Vagina (tissue), 2 donors: ENCODE measurements at regions not wholly inside any gene's neighbourhood (a gene's known extent, or its start where the extent isn't known, plus 50 kb on each side); places are given as distances from the start of the nearest gene placed in this dataset.

Experiments
- DNase-seq, 2 donors: peaks; one replicate each; pipeline ENCODE4 v3.0.0-alpha.2; 2017; ENCODE audit errors: extremely low spot score in 2 of 2
- H3K27ac ChIP-seq: fragments of 200-600 bp; sonication (generic); one replicate; pipeline ENCODE4 v1.5.1; 2019
- H3K27me3 ChIP-seq: fragments of 200-600 bp; sonication (generic); one replicate; pipeline ENCODE4 v1.5.1; 2019
- H3K36me3 ChIP-seq, 2 donors: fragments of 200-600 bp; sonication (generic); one replicate each; pipeline ENCODE4 v1.5.1; 2017 to 2019
- H3K4me1 ChIP-seq: fragments of 200-600 bp; sonication (generic); one replicate; pipeline ENCODE4 v1.5.1; 2019
- H3K4me3 ChIP-seq, 2 donors: fragments of 200-600 bp; sonication (generic); 1 replicate in 1 of 2; 2 replicates in 1 of 2; pipeline ENCODE4 v1.5.1; 2016 to 2019
- H3K9me3 ChIP-seq: fragments of 200-600 bp; sonication (generic); one replicate; pipeline ENCODE4 v1.5.1; 2019
- POLR2A ChIP-seq, 2 donors: fragments of 450-650 bp; IDR thresholded peaks; one replicate each; pipeline ENCODE4 v1.6.1; 2017; ENCODE audit warnings: antibody characterized with exemption in 2 of 2, mild to moderate bottlenecking in 2 of 2, moderate library complexity in 2 of 2
- POLR2AphosphoS5 ChIP-seq, 2 donors: sonication (generic); formaldehyde crosslinking; IDR thresholded peaks; one replicate each; pipeline ENCODE4 v1.9.0; 2017; ENCODE audit warnings: antibody characterized with exemption in 2 of 2, mild to moderate bottlenecking in 2 of 2, low read depth in 1 of 2; ENCODE audit not compliant: insufficient read depth in 1 of 2
- intact Hi-C: fragments of 100-400 bp; cut with DNase I; formaldehyde crosslinking; loops from one replicate; pipeline ENCODE4 v1.15.1; 2023
- TF ChIP-seq, protein P1 (sequence below), 3 experiments: fragments of 450-650 bp in 2 of 3; fragments of 200-600 bp in 1 of 3; sonication (generic) in 1 of 3; IDR thresholded peaks; one replicate each; pipeline ENCODE4 v1.5.1; 2017 to 2019; ENCODE audit warnings: antibody characterized with exemption in 3 of 3, mild to moderate bottlenecking in 2 of 3, moderate library complexity in 2 of 3

DNA sequence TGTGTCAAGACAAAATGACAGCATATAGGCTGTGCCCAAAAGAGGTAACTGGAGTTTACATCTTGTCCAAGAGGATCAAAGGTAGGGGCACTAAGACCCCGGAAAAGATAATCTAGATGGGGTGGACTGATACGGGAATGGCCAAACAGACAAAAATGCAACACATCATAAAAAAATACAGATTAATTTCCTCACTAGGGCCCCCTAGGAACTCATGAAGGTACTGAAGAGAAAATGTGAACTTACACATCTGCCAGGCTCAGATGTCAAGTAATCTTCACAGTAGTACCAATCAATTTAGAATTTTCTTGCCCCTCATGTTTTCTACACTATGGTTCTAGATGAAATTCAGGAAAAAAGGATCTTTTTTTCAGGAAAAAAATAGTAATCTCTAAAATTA, 115.6 kb upstream of the REG3A start:
- no peak for DNase-seq
- Histone ChIP-seq H3K27me3 (no peaks in the 10 kb centered on the region), H3K9me3 (no peaks in the 10 kb centered on the region), H3K27ac (no peak overlapping the region), H3K4me3 (no peak overlapping the region), H3K36me3 (no peaks in the 10 kb centered on the region), H3K4me1 (no peaks in the 10 kb centered on the region)
- TF ChIP-seq POLR2A (IDR thresholded peaks at IDR 0.05) (no peak), POLR2AphosphoS5 (IDR thresholded peaks at IDR 0.05; ENCODE audit: insufficient read depth in 1 of 2, low read depth in 1 of 2) (no peak)
- TF ChIP-seq, protein P1, sequence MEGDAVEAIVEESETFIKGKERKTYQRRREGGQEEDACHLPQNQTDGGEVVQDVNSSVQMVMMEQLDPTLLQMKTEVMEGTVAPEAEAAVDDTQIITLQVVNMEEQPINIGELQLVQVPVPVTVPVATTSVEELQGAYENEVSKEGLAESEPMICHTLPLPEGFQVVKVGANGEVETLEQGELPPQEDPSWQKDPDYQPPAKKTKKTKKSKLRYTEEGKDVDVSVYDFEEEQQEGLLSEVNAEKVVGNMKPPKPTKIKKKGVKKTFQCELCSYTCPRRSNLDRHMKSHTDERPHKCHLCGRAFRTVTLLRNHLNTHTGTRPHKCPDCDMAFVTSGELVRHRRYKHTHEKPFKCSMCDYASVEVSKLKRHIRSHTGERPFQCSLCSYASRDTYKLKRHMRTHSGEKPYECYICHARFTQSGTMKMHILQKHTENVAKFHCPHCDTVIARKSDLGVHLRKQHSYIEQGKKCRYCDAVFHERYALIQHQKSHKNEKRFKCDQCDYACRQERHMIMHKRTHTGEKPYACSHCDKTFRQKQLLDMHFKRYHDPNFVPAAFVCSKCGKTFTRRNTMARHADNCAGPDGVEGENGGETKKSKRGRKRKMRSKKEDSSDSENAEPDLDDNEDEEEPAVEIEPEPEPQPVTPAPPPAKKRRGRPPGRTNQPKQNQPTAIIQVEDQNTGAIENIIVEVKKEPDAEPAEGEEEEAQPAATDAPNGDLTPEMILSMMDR (IDR thresholded peaks at IDR 0.05) = no peak
- intact Hi-C loops = no loop called here

DNA sequence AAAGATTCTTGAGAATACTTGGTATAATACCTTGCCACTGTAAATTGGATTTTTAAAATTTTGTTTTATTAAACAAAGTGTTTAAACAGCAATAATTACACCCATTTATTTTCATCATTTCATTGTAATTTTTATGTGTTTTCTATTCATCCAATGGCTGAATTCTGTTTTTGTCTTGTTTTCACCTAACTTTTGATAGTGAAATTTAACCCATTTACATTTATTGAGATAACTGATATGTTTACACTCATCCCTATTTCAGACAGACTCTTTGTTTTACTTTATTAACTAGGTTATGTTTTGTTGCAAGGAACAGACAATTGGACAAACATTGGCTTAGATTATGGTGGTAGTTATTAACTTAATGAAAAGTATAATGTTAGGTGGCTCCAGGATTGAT, 113.1 kb upstream of the REG3A start:
- no peak overlapping the region for H3K27ac ChIP-seq
- intact Hi-C loops = no loop called here

DNA sequence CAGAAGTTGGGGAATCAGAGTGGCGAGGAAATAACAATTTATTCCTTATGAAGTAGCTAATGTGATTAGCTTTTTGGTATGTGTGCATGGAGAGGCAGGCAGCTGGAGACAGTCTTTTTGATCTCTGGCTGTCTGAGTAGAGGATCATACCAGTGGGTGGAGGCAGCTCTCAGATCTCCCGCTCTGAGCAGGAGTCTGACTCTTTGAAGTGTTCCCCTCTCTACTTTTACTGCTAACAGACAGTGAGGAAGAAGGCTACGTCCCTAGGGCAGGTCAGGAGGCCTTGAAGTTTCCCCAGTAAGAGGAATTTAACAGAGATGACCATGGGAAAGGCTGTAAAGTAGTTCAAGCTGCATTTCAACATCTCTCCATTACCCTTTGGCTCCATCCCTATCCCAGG, 111.9 kb upstream of the REG3A start:
- Histone ChIP-seq H3K36me3 (no peaks in the 10 kb centered on the region), H3K27ac (no peak overlapping the region), H3K4me1 (no peaks in the 10 kb centered on the region), H3K4me3 (no peak overlapping the region), H3K9me3 (no peaks in the 10 kb centered on the region), H3K27me3 (no peaks in the 10 kb centered on the region)
- intact Hi-C loops = no loop called here
- TF ChIP-seq POLR2AphosphoS5 (IDR thresholded peaks at IDR 0.05; ENCODE audit: insufficient read depth in 1 of 2, low read depth in 1 of 2) (no peak), POLR2A (IDR thresholded peaks at IDR 0.05) (no peak)
- TF ChIP-seq, protein P1 (IDR thresholded peaks at IDR 0.05) = no peak
- DNase-seq = no peak

More for the DNA sequence above, 113.1 kb upstream of the REG3A start:
- Histone ChIP-seq H3K4me3 (no peak overlapping the region), H3K4me1 (no peaks in the 10 kb centered on the region), H3K27me3 (no peaks in the 10 kb centered on the region), H3K36me3 (no peaks in the 10 kb centered on the region), H3K9me3 (no peaks in the 10 kb centered on the region)
- no peak for DNase-seq
- no peak for TF ChIP-seq POLR2AphosphoS5 (IDR thresholded peaks at IDR 0.05; ENCODE audit: insufficient read depth in 1 of 2, low read depth in 1 of 2)
- TF ChIP-seq, protein P1 (IDR thresholded peaks at IDR 0.05) = no peak
- no peak for TF ChIP-seq POLR2A (IDR thresholded peaks at IDR 0.05)

DNA sequence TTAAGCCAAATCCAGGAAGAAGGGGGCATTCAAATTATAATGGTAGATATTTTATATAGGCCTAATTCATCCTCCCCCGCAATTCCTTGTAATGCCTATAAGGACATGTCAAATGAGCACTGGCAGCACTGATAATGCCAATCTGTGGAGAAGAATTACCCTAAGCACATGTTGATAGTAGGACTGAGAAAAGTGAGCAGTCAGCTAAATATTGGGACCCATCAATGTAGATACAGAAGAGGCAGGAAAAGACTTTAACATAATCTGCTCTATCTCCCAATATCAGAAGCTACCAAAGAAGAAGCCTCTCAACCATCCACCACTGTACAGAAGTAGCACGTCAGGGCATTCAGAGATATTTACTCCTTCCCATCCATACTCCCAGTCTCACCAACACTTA, 101.3 kb upstream of the REG3A start:
- DNase-seq = no peak
- TF ChIP-seq, protein P1 (IDR thresholded peaks at IDR 0.05) = no peak
- TF ChIP-seq POLR2A (IDR thresholded peaks at IDR 0.05) (no peak), POLR2AphosphoS5 (IDR thresholded peaks at IDR 0.05; ENCODE audit: insufficient read depth in 1 of 2, low read depth in 1 of 2) (no peak)

DNA sequence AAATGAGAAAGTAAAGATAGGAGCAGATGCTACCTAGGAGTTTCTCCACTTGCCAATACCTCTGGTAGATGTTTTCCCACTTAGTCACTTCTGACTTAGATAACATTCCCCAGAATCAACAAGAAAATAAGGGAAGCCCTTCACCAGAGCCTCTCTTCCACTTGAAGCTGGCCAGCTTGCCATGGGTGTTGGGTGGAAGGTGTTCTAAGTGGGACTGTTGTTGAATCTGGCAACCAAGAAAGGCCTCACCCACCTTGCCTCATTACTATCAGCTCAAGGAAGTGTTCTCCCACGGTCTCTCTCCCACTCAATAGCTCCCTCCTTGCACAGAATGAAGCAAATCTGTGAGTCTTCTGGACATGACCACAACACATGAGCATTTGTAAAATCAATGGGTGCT, 100.4 kb upstream of the REG3A start:
- H3K27me3 ChIP-seq = no peaks in the 10 kb centered on the region
- intact Hi-C loops = no loop called here
- H3K36me3 ChIP-seq = no peaks in the 10 kb centered on the region
- no peak overlapping the region for H3K27ac ChIP-seq
- no peak for TF ChIP-seq POLR2AphosphoS5 (IDR thresholded peaks at IDR 0.05; ENCODE audit: insufficient read depth in 1 of 2, low read depth in 1 of 2)
- no peak for TF ChIP-seq POLR2A (IDR thresholded peaks at IDR 0.05)
- TF ChIP-seq, protein P1 (IDR thresholded peaks at IDR 0.05) = no peak
- no peak for DNase-seq
- H3K4me3 ChIP-seq = no peak overlapping the region
- no peaks in the 10 kb centered on the region for H3K9me3 ChIP-seq
- H3K4me1 ChIP-seq = no peaks in the 10 kb centered on the region

More for the DNA sequence above, 101.3 kb upstream of the REG3A start:
- Histone ChIP-seq H3K4me1 (no peaks in the 10 kb centered on the region), H3K36me3 (no peaks in the 10 kb centered on the region), H3K27ac (no peak overlapping the region), H3K4me3 (no peak overlapping the region), H3K9me3 (no peaks in the 10 kb centered on the region), H3K27me3 (no peaks in the 10 kb centered on the region)
- intact Hi-C loops = no loop called here
